Lower leg skin (tissue), 4 donors: ENCODE measurements at regions not wholly inside any gene's neighbourhood (a gene's known extent, or its start where the extent isn't known, plus 50 kb on each side); places are given as distances from the start of the nearest gene placed in this dataset.

Experiments used
- DNase-seq, 2 donors: peaks; one replicate each; pipeline ENCODE4 v3.0.0-alpha.2; 2019; ENCODE audit warnings: low spot score in 2 of 2
- H3K4me3 ChIP-seq: fragments of 200-600 bp; sonication (generic); 2 replicates; pipeline ENCODE4 v1.5.1; 2017; ENCODE audit warnings: mild to moderate bottlenecking, low read depth; ENCODE audit not compliant: poor library complexity, severe bottlenecking
- CTCF ChIP-seq, 3 donors: fragments of 450-650 bp; IDR thresholded peaks; one replicate each; pipeline ENCODE4 v1.5.1; 2016; ENCODE audit warnings: antibody characterized with exemption in 3 of 3, mild to moderate bottlenecking in 3 of 3, moderate library complexity in 2 of 3
- POLR2A ChIP-seq, 2 donors: fragments of 450-650 bp; IDR thresholded peaks; one replicate each; pipeline ENCODE4 v1.6.1; 2016 to 2017; ENCODE audit warnings: antibody characterized with exemption in 2 of 2, mild to moderate bottlenecking in 1 of 2, moderate library complexity in 1 of 2
- WGBS, 2 donors: methylation state at CpG; one replicate each; pipeline ENCODE4 v1.1.5; 2018; 5-methylcytosine and 5-hydroxymethylcytosine counted together
- intact Hi-C: fragments of 100-400 bp; cut with DNase I; formaldehyde crosslinking; loops from one replicate; pipeline ENCODE4 v1.15.0; 2023; ENCODE audit warnings: low total_unique reads

- intact Hi-C loops = no loop called here
- WGBS, 2 donors = 96 to 98% methylated on average over 10 of the region's 10 CpGs
- no peak for TF ChIP-seq CTCF (IDR thresholded peaks at IDR 0.05)
- no peak for TF ChIP-seq POLR2A (IDR thresholded peaks at IDR 0.05)
- no peak for DNase-seq
- no peak overlapping the region for H3K4me3 ChIP-seq
These were observed 463.5 kb upstream of the ADGRL2 start for GRCh38 chr1:81337226-81337625.

- no peak for TF ChIP-seq CTCF (IDR thresholded peaks at IDR 0.05)
- no peak for TF ChIP-seq POLR2A (IDR thresholded peaks at IDR 0.05)
- no peak overlapping the region for H3K4me3 ChIP-seq
- intact Hi-C loops = no loop called here
- DNase-seq = no peak
- WGBS, 2 donors = 74 to 82% methylated on average over 2 of the region's 2 CpGs
These were observed 464.9 kb upstream of the ADGRL2 start for GRCh38 chr1:81335876-81336275.

GRCh38 chr1:81330521-81330920, 470.2 kb upstream of the ADGRL2 start:
- intact Hi-C loops = no loop called here
- WGBS, 2 donors = 15 to 30% methylated on average over 2 of the region's 2 CpGs
- TF ChIP-seq POLR2A (IDR thresholded peaks at IDR 0.05) (no peak), CTCF (IDR thresholded peaks at IDR 0.05) (no peak)

GRCh38 chr1:81330111-81330510, 470.6 kb upstream of the ADGRL2 start:
- intact Hi-C loops = no loop called here

More at GRCh38 chr1:81330521-81330920, 470.2 kb upstream of the ADGRL2 start:
- no peak overlapping the region for H3K4me3 ChIP-seq
- no peak for DNase-seq

GRCh38 chr1:81329041-81329440, 471.7 kb upstream of the ADGRL2 start:
- WGBS, 2 donors = 60 to 92% methylated on average over 2 of the region's 2 CpGs
- no peak for DNase-seq
- no peak overlapping the region for H3K4me3 ChIP-seq
- intact Hi-C loops = no loop called here
- TF ChIP-seq POLR2A (IDR thresholded peaks at IDR 0.05) (no peak), CTCF (IDR thresholded peaks at IDR 0.05) (no peak)

More at GRCh38 chr1:81330111-81330510, 470.6 kb upstream of the ADGRL2 start:
- no peak overlapping the region for H3K4me3 ChIP-seq
- DNase-seq = no peak
- TF ChIP-seq POLR2A (IDR thresholded peaks at IDR 0.05) (no peak), CTCF (IDR thresholded peaks at IDR 0.05) (no peak)

- TF ChIP-seq POLR2A (IDR thresholded peaks at IDR 0.05) = no peak
- no peak for TF ChIP-seq CTCF (IDR thresholded peaks at IDR 0.05)
- no peak for DNase-seq
- WGBS, 2 donors = 86 to 91% methylated on average over 5 of the region's 5 CpGs
- intact Hi-C loops = no loop called here
- H3K4me3 ChIP-seq = no peak overlapping the region
These were observed 473.0 kb upstream of the ADGRL2 start for GRCh38 chr1:81327743-81328142.
